Activated CD8-positive, alpha-beta memory T cell treated with anti-CD3 and anti-CD28 coated beads, Interleukin-2, amount 50 U/mL, for 24 hours (primary cell): ENCODE measurements at regions not wholly inside any gene's neighbourhood (a gene's known extent, or its start where the extent isn't known, plus 50 kb on each side); places are given as distances from the start of the nearest gene placed in this dataset.

Experiments
- DNase-seq: peaks from one replicate; pipeline ENCODE4 v3.0.0-alpha.2; 2020; ENCODE audit errors: extremely low read depth

GRCh38 chr4:63632858-63633257, 776.4 kb downstream of the TECRL start:
- DNase-seq: no peak

- no peak for DNase-seq
Measured at GRCh38 chr4:63620271-63620670, 789.0 kb downstream of the TECRL start.

GRCh38 chr4:63619771-63620170, 789.5 kb downstream of the TECRL start:
- DNase-seq: no peak

GRCh38 chr4:63618883-63619718, 790.1 kb downstream of the TECRL start:
- no peak for DNase-seq

- DNase-seq: no peak
Measured at GRCh38 chr4:63607169-63607872, 801.9 kb downstream of the TECRL start.

- DNase-seq: no peak
Measured at GRCh38 chr4:63589796-63590195, 819.5 kb downstream of the TECRL start.

GRCh38 chr4:63583561-63583960, 825.7 kb downstream of the TECRL start:
- no peak for DNase-seq

GRCh38 chr4:63583007-63583406, 826.2 kb downstream of the TECRL start:
- no peak for DNase-seq

- DNase-seq: no peak
Measured at GRCh38 chr4:63580796-63581475, 828.3 kb downstream of the TECRL start.

GRCh38 chr4:63578383-63578782, 830.9 kb downstream of the TECRL start:
- no peak for DNase-seq

GRCh38 chr4:63566658-63567057, 842.6 kb downstream of the TECRL start:
- DNase-seq: no peak

- DNase-seq: no peak
Measured at GRCh38 chr4:63563288-63564014, 845.8 kb downstream of the TECRL start.

- no peak for DNase-seq
Measured at GRCh38 chr4:63558709-63559108, 850.5 kb downstream of the TECRL start.

GRCh38 chr4:63556332-63556731, 852.9 kb downstream of the TECRL start:
- no peak for DNase-seq

GRCh38 chr4:63553123-63553522, 856.1 kb downstream of the TECRL start:
- no peak for DNase-seq

- DNase-seq: no peak
Measured at GRCh38 chr4:63541828-63542227, 867.4 kb downstream of the TECRL start.

GRCh38 chr4:63529581-63530337, 879.5 kb downstream of the TECRL start:
- DNase-seq: no peak

- no peak for DNase-seq
Measured at GRCh38 chr4:63528256-63528991, 880.8 kb downstream of the TECRL start.

GRCh38 chr4:63526251-63526650, 883.0 kb downstream of the TECRL start:
- no peak for DNase-seq

- no peak for DNase-seq
Measured at GRCh38 chr4:63524764-63525163, 884.5 kb downstream of the TECRL start.
